ENCODE measurements at regions not wholly inside any gene's neighbourhood (a gene's known extent, or its start where the extent isn't known, plus 50 kb on each side); places are given as distances from the start of the nearest gene placed in this dataset.

DNA sequence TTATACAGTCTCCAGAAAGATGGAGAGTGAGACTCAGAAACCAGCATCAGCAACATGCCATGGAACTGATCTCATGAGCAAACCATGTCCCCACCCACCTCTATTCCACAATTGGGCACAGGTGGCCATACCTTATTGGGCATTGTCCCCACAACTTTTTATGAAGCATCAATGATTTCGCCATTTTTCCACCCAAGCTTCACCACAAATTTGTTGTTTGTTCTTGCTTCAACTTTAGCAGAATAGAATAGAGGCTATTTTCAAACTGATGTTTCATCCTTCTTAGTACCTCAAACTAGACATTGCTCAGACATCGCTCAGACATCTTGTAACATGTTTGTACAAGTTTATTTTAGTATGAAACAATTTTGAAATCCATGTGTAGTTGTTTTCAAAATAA is 112.5 kb upstream of the TMTC2 start:
- TF ChIP-seq RFX5 (IDR thresholded peaks at IDR 0.05; ENCODE audit: borderline replicate concordance, low read depth, low read length) (no peak), EP300 (IDR thresholded peaks at IDR 0.05; ENCODE audit: borderline replicate concordance in 1 of 2, low read depth in 2 of 2, low read length in 2 of 2) (no peak)
- TF ChIP-seq, protein P1, sequence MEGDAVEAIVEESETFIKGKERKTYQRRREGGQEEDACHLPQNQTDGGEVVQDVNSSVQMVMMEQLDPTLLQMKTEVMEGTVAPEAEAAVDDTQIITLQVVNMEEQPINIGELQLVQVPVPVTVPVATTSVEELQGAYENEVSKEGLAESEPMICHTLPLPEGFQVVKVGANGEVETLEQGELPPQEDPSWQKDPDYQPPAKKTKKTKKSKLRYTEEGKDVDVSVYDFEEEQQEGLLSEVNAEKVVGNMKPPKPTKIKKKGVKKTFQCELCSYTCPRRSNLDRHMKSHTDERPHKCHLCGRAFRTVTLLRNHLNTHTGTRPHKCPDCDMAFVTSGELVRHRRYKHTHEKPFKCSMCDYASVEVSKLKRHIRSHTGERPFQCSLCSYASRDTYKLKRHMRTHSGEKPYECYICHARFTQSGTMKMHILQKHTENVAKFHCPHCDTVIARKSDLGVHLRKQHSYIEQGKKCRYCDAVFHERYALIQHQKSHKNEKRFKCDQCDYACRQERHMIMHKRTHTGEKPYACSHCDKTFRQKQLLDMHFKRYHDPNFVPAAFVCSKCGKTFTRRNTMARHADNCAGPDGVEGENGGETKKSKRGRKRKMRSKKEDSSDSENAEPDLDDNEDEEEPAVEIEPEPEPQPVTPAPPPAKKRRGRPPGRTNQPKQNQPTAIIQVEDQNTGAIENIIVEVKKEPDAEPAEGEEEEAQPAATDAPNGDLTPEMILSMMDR (IDR thresholded peaks at IDR 0.05; ENCODE audit: control extremely low read depth in 1 of 3, insufficient read depth in 1 of 3, low read depth in 1 of 3, low read length in 3 of 3): no peak
